ENCODE measurements at regions not wholly inside any gene's neighbourhood (a gene's known extent, or its start where the extent isn't known, plus 50 kb on each side); places are given as distances from the start of the nearest gene placed in this dataset.

DNA sequence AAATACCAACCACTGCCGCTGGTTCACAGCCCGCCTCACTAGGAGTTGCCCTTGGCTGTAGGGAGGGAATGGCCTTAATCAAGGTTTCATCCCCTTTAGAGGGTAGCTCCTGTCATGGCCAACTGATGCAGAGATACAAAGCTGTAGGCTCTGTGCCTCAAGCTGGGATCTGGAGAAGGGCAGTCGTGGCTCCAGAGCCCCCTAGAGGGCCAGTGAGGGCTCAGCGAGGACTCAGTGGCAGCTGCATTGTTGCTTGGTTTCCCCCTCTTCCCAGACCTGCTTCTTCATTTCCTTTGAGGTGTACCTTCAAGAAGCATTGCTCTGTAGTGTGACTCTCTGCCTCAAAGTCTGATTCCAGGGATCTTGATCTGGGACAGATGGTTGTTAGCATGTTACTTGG is 302.1 kb downstream of the LPIN1 start:
- no peak for DNase-seq (ENCODE audit: low spot score)
- intact Hi-C loops (cut with DNase I), result no loop called here
- 80% methylated on average over 4 of the region's 4 CpGs for WGBS

DNA sequence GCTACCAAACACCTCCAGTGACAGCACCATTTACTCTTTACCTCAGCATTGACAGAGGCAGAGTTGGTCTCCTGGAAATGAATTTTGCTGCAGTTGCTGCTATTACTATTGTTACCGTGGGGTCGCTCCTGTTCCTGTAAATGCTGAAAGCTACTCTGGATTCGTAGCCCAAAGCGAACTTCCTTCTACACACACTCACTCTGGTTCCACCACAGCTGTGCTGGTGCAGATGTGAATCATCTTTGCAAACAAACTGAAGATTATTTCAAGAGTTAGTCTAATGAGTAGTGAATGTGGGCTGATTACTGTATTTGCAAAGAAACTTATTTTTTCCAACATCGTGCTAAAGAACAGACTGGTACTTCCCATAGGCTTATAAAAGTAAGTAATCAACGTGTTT is 304.0 kb downstream of the LPIN1 start:
- H3K36me3 ChIP-seq, result no peaks in the 10 kb centered on the region
- no peaks in the 10 kb centered on the region for H3K4me1 ChIP-seq (replicated peaks)
- WGBS, result 43% methylated on average over 6 of the region's 6 CpGs
- no peak overlapping the region for H3K4me3 ChIP-seq
- intact Hi-C loops (cut with DNase I), result no loop called here
- TF ChIP-seq, protein P1, sequence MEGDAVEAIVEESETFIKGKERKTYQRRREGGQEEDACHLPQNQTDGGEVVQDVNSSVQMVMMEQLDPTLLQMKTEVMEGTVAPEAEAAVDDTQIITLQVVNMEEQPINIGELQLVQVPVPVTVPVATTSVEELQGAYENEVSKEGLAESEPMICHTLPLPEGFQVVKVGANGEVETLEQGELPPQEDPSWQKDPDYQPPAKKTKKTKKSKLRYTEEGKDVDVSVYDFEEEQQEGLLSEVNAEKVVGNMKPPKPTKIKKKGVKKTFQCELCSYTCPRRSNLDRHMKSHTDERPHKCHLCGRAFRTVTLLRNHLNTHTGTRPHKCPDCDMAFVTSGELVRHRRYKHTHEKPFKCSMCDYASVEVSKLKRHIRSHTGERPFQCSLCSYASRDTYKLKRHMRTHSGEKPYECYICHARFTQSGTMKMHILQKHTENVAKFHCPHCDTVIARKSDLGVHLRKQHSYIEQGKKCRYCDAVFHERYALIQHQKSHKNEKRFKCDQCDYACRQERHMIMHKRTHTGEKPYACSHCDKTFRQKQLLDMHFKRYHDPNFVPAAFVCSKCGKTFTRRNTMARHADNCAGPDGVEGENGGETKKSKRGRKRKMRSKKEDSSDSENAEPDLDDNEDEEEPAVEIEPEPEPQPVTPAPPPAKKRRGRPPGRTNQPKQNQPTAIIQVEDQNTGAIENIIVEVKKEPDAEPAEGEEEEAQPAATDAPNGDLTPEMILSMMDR (IDR thresholded peaks at IDR 0.05), result no peak
- no peak for TF ChIP-seq POLR2A (IDR thresholded peaks at IDR 0.05)
- TF ChIP-seq POLR2AphosphoS5 (IDR thresholded peaks at IDR 0.05), result no peak
- no peak for DNase-seq (ENCODE audit: low spot score)
- no peaks in the 10 kb centered on the region for H3K9me3 ChIP-seq
- no peaks in the 10 kb centered on the region for H3K27me3 ChIP-seq (replicated peaks; ENCODE audit: insufficient read depth)
- no peak overlapping the region for H3K27ac ChIP-seq

More for the DNA sequence above, 302.1 kb downstream of the LPIN1 start:
- no peaks in the 10 kb centered on the region for H3K36me3 ChIP-seq
- no peaks in the 10 kb centered on the region for H3K27me3 ChIP-seq (replicated peaks; ENCODE audit: insufficient read depth)
- H3K27ac ChIP-seq, result no peak overlapping the region
- H3K4me1 ChIP-seq (replicated peaks), result no peaks in the 10 kb centered on the region
- no peaks in the 10 kb centered on the region for H3K9me3 ChIP-seq
- TF ChIP-seq POLR2A (IDR thresholded peaks at IDR 0.05), result no peak
- no peak for TF ChIP-seq POLR2AphosphoS5 (IDR thresholded peaks at IDR 0.05)
- TF ChIP-seq, protein P1 (IDR thresholded peaks at IDR 0.05), result no peak
- H3K4me3 ChIP-seq, result no peak overlapping the region

DNA sequence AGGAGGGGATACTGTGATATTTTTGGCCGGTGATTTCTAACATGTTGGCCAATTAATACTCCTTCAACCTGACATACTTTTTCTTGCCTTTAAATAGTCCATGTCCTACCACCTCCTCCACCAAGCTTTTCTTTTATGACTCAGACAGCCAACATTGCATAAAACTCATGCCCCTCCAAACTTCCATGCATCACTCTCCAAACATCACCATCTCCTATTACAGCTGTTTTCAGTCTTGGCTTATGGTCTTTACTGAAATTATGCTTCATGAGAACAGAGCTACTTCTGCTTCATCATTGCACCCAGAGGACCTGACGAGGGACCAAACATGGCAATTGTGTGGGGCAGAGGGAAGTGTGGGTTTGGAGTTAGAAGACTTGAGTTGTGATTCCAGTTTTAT is 305.4 kb downstream of the LPIN1 start:
- TF ChIP-seq, protein P1 (IDR thresholded peaks at IDR 0.05), result no peak
- TF ChIP-seq POLR2A (IDR thresholded peaks at IDR 0.05) (no peak), POLR2AphosphoS5 (IDR thresholded peaks at IDR 0.05) (no peak)
- Histone ChIP-seq H3K4me3 (no peak overlapping the region), H3K9me3 (no peaks in the 10 kb centered on the region), H3K4me1 (replicated peaks) (no peaks in the 10 kb centered on the region), H3K27ac (no peak overlapping the region), H3K36me3 (no peaks in the 10 kb centered on the region), H3K27me3 (replicated peaks; ENCODE audit: insufficient read depth) (no peaks in the 10 kb centered on the region)
- intact Hi-C loops (cut with DNase I), result no loop called here
- WGBS, result 88% methylated on average over 2 of the region's 2 CpGs
- DNase-seq (ENCODE audit: low spot score), result no peak

DNA sequence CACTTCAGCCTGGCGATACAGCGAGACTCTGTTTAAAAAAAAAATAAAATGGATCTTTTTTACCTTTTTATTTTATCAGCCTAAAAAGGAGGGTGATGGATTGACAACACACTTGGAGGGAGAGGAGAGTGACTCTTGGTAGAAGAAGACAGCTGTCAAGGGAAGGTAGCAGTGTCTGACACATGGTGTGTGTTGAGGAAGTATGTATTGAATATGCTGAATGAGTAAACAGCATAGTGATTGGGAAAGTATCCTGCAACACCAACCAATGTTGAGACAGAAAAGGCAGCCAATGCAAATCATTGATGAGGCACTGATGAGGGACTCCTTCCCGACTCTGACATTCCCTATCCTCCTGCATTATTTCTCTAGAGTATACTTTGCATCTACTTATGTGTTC is 306.4 kb downstream of the LPIN1 start:
- WGBS, result 98% methylated on average over 3 of the region's 3 CpGs
- DNase-seq (ENCODE audit: low spot score), result no peak
- Histone ChIP-seq H3K9me3 (no peaks in the 10 kb centered on the region), H3K4me1 (replicated peaks) (no peaks in the 10 kb centered on the region), H3K36me3 (no peaks in the 10 kb centered on the region), H3K27ac (no peak overlapping the region), H3K27me3 (replicated peaks; ENCODE audit: insufficient read depth) (no peaks in the 10 kb centered on the region), H3K4me3 (no peak overlapping the region)
- no peak for TF ChIP-seq POLR2A (IDR thresholded peaks at IDR 0.05)
- TF ChIP-seq, protein P1 (IDR thresholded peaks at IDR 0.05), result no peak
- no peak for TF ChIP-seq POLR2AphosphoS5 (IDR thresholded peaks at IDR 0.05)
- intact Hi-C loops (cut with DNase I), result no loop called here

DNA sequence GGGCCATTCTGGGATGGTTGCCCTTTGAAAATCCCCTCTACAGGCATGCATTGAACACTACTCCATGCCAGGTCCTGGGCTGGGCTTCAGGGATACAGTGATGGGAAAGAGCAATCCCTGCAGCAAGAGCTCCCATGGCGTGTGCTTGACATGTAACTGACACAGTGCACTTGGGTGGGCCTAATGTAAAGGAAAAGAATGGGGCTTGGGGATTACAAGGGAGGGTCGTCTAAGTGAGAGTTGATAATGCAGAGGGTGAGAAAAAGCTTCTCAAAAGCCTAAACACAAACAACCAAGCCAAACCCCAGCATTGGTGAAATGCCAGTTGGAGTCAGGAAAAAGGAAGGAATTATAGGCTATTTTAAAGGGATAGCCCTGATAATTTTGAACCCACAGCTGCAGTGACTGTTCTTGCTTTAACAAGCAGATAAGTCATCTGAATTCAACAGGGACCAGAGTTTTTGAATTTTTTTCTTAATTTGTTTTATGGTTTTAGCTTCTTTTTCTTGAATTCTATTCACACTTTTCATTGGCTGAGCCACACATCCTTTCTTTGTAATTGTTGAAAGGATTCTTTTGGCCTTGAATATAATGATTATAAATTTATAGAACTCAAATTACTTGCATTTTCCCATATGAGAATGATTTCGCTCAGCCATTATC is 308.7 kb downstream of the LPIN1 start:
- Histone ChIP-seq H3K4me3 (no peak overlapping the region), H3K27me3 (replicated peaks; ENCODE audit: insufficient read depth) (no peaks in the 10 kb centered on the region), H3K27ac (no peak overlapping the region), H3K9me3 (no peaks in the 10 kb centered on the region), H3K36me3 (no peaks in the 10 kb centered on the region), H3K4me1 (replicated peaks) (no peaks in the 10 kb centered on the region)
- intact Hi-C loops (cut with DNase I), result no loop called here
- WGBS, result 85% methylated on average over 3 of the region's 3 CpGs
- TF ChIP-seq POLR2AphosphoS5 (IDR thresholded peaks at IDR 0.05) (no peak), POLR2A (IDR thresholded peaks at IDR 0.05) (no peak)
- TF ChIP-seq, protein P1 (IDR thresholded peaks at IDR 0.05), result no peak
- no peak for DNase-seq (ENCODE audit: low spot score)
